Activated naive CD8-positive, alpha-beta T cell treated with anti-CD3 and anti-CD28 coated beads, Interleukin-2, amount 50 U/mL, for 24 hours (primary cell): ENCODE measurements at regions not wholly inside any gene's neighbourhood (a gene's known extent, or its start where the extent isn't known, plus 50 kb on each side); places are given as distances from the start of the nearest gene placed in this dataset.

ENCODE experiments used
- ATAC-seq: fragments of 150-1000 bp; cut with Tn5 transposase; one replicate; pipeline ENCODE4 v1.10.0; 2021
- DNase-seq: peaks from one replicate; pipeline ENCODE4 v3.0.0; 2021
- H3K27ac Mint-ChIP-seq: one replicate; pipeline ENCODE4 v1.8.0; 2021; ENCODE audit warnings: mild to moderate bottlenecking, mixed read lengths
- H3K27me3 Mint-ChIP-seq: one replicate; pipeline ENCODE4 v1.8.0; 2021; ENCODE audit warnings: mixed read lengths
- H3K36me3 Mint-ChIP-seq: one replicate; pipeline ENCODE4 v1.8.0; 2021; ENCODE audit warnings: low read depth, mixed read lengths
- H3K4me1 Mint-ChIP-seq: one replicate; pipeline ENCODE4 v1.8.0; 2021; ENCODE audit warnings: mixed read lengths
- H3K4me3 Mint-ChIP-seq: one replicate; pipeline ENCODE4 v1.8.0; 2021; ENCODE audit warnings: mild to moderate bottlenecking, moderate library complexity, mixed read lengths
- H3K9me3 Mint-ChIP-seq: one replicate; pipeline ENCODE4 v1.8.0; 2021; ENCODE audit warnings: mixed read lengths

- ATAC-seq, result no peak
- Mint-ChIP-seq H3K36me3 (no peaks in the 10 kb centered on the region), H3K27me3 (peaks cover 3% of the 10 kb centered on the region), H3K4me3 (no peak overlapping the region), H3K9me3 (no peaks in the 10 kb centered on the region), H3K4me1 (no peaks in the 10 kb centered on the region), H3K27ac (no peak overlapping the region)
- DNase-seq, result no peak
These were observed 340.3 kb downstream of the CTTN start for GRCh38 chr11:70738661-70739060.

GRCh38 chr11:70739091-70739490, 340.8 kb downstream of the CTTN start:
- no peak overlapping the region for H3K27ac Mint-ChIP-seq
- no peaks in the 10 kb centered on the region for H3K9me3 Mint-ChIP-seq
- H3K27me3 Mint-ChIP-seq, result peaks cover 6% of the 10 kb centered on the region
- no peak for ATAC-seq
- H3K4me1 Mint-ChIP-seq, result no peaks in the 10 kb centered on the region
- H3K4me3 Mint-ChIP-seq, result no peak overlapping the region
- no peaks in the 10 kb centered on the region for H3K36me3 Mint-ChIP-seq
- no peak for DNase-seq

GRCh38 chr11:70739811-70740487, 341.6 kb downstream of the CTTN start:
- Mint-ChIP-seq H3K27ac (no peak overlapping the region), H3K27me3 (peaks cover 6% of the 10 kb centered on the region), H3K9me3 (no peaks in the 10 kb centered on the region), H3K4me3 (no peak overlapping the region), H3K4me1 (no peaks in the 10 kb centered on the region), H3K36me3 (no peaks in the 10 kb centered on the region)
- no peak for DNase-seq
- no peak for ATAC-seq

DNA sequence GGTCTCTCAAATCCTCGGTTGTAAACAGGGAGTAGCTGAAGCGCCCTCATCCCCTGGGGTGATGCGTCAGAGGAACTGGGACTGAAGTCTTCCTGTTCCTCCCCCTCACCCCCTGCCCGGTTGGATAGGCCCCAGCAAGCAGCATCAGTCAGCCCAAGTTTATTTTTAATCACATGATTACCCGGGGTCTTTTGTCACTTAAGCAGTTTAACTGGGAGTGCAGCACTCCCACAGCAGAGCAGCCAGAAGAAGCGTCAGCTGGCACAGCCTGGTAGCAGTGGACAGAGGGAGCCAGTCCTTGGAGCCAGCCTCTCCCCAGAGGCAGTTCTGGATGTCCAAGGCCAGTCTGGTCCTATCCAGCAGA, 342.1 kb downstream of the CTTN start:
- Mint-ChIP-seq H3K4me3 (no peak overlapping the region), H3K27me3 (peaks cover 6% of the 10 kb centered on the region), H3K9me3 (no peaks in the 10 kb centered on the region), H3K36me3 (no peaks in the 10 kb centered on the region), H3K27ac (no peak overlapping the region), H3K4me1 (no peaks in the 10 kb centered on the region)
- ATAC-seq, result no peak
- no peak for DNase-seq

DNA sequence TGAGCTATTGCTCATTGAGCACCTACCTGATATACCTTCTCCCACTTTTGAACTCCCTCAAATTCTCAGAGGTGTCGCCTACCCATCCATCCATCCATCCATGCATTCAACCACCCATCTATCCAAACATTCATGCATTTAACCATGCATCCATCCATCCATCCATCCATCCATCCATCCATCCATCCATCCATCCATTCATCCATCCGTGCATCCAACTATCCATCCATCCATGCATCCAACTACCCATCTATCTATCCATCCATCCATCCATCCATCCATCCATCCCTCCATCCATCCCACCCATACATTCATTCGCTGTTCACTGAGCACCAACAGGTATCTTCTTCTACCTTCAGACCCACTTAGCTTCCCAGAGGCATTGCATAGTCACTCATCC, 342.8 kb downstream of the CTTN start:
- H3K36me3 Mint-ChIP-seq, result no peaks in the 10 kb centered on the region
- no peak overlapping the region for H3K27ac Mint-ChIP-seq
- no peaks in the 10 kb centered on the region for H3K4me1 Mint-ChIP-seq
- H3K9me3 Mint-ChIP-seq, result no peaks in the 10 kb centered on the region
- ATAC-seq, result no peak
- peaks cover 6% of the 10 kb centered on the region for H3K27me3 Mint-ChIP-seq
- no peak for DNase-seq
- H3K4me3 Mint-ChIP-seq, result no peak overlapping the region

DNA sequence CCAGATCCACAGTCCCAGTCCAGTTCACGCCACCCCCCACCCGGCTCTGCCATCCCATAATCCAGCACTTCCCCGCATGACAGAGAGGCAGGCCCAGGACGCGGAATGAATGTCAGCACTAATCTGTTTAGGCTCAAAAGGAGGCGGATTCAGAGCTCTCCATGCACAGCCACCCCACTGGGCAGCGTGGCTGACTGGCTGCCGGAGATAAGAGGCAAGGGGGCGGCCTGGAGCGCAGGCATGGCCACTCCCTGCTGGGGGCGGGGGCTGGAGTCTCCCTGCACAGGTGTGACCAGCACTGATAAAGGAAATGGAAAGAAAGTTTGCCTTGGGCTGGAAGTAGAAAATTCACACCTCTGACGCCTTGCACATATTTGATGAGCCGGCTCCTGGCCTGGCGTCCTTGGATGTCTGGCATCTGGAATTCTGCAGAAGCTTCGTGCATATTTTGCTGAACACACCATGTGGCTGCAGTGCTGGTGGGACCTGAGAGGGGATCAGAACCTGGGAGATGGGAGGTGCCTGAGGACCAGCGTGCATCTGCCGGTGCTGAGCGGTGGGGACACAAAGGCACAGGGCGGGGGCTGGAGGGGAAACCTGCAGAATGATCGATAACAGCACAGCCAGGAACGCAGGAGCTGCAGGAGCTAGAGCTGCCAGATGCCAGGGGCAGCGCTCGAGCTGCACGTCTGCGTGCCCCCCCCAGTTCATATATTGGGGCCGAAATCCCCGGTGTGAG, 344.4 kb downstream of the CTTN start:
- Mint-ChIP-seq H3K4me3 (no peak overlapping the region), H3K27me3 (peaks cover 9% of the 10 kb centered on the region), H3K9me3 (no peaks in the 10 kb centered on the region), H3K36me3 (no peaks in the 10 kb centered on the region), H3K27ac (no peak overlapping the region), H3K4me1 (no peaks in the 10 kb centered on the region)
- DNase-seq (no peak), ATAC-seq (no peak)

DNA sequence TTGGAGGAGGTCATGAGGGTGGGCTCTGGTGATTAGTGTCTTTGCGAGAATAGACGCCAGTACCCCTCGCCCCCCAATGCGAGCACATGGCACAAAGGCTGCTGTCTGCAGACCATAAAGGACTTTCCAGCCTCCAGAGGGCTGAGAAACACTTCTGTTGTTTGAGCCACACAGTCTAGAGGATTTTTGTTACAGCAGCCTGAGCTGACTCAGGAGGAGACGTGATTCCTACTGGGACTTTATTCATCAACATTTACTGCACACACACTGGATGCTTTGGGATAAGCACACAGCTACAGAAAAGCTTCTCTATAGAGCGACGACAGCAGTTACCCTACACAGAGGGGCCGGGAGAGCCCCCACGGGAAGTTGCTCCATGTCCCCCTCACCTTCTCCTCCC, 345.0 kb downstream of the CTTN start:
- Mint-ChIP-seq H3K36me3 (no peaks in the 10 kb centered on the region), H3K4me3 (no peak overlapping the region), H3K27me3 (peaks cover 10% of the 10 kb centered on the region), H3K27ac (no peak overlapping the region), H3K9me3 (no peaks in the 10 kb centered on the region), H3K4me1 (no peaks in the 10 kb centered on the region)
- ATAC-seq, result no peak
- DNase-seq, result no peak

GRCh38 chr11:70743941-70744351, 345.6 kb downstream of the CTTN start:
- peaks cover 13% of the 10 kb centered on the region for H3K27me3 Mint-ChIP-seq
- H3K4me1 Mint-ChIP-seq, result no peaks in the 10 kb centered on the region
- peaks cover 2% of the 10 kb centered on the region for H3K9me3 Mint-ChIP-seq
- H3K27ac Mint-ChIP-seq, result no peak overlapping the region
- DNase-seq, result no peak
- no peaks in the 10 kb centered on the region for H3K36me3 Mint-ChIP-seq
- no peak overlapping the region for H3K4me3 Mint-ChIP-seq
- ATAC-seq, result no peak

- H3K9me3 Mint-ChIP-seq, result peaks cover 8% of the 10 kb centered on the region
- ATAC-seq, result no peak
- peaks cover 17% of the 10 kb centered on the region for H3K27me3 Mint-ChIP-seq
- DNase-seq, result no peak
- H3K4me1 Mint-ChIP-seq, result no peaks in the 10 kb centered on the region
- no peak overlapping the region for H3K27ac Mint-ChIP-seq
- no peak overlapping the region for H3K4me3 Mint-ChIP-seq
- H3K36me3 Mint-ChIP-seq, result no peaks in the 10 kb centered on the region
These were observed 346.3 kb downstream of the CTTN start for GRCh38 chr11:70744396-70745185.

DNA sequence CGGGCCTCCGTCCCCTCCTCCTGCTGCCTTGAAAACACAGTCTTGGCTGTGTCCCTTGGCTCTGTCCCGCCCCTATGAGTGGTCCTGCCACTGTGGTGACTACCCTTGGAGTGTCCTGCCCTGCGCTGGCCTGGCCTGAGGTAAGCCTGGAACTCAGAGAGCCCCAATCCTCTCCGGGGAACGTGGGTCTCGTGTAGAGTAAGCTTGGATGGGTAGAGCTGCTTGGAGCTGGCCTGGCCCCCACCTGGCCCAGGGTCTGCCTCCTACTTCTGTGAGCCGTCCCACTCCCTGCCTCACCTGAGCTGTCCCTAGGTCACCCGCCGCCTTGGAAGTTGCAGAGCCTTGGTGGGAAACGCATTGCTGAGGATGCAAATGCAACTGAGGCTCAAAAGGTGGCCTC, 347.1 kb downstream of the CTTN start:
- peaks cover 13% of the 10 kb centered on the region for H3K9me3 Mint-ChIP-seq
- no peak overlapping the region for H3K27ac Mint-ChIP-seq
- H3K36me3 Mint-ChIP-seq, result no peaks in the 10 kb centered on the region
- DNase-seq, result no peak
- H3K27me3 Mint-ChIP-seq, result peaks cover 17% of the 10 kb centered on the region
- H3K4me3 Mint-ChIP-seq, result no peak overlapping the region
- ATAC-seq, result no peak
- H3K4me1 Mint-ChIP-seq, result no peaks in the 10 kb centered on the region

GRCh38 chr11:70745941-70746340, 347.6 kb downstream of the CTTN start:
- Mint-ChIP-seq H3K4me1 (no peaks in the 10 kb centered on the region), H3K36me3 (no peaks in the 10 kb centered on the region), H3K4me3 (no peak overlapping the region), H3K27me3 (peaks cover 17% of the 10 kb centered on the region), H3K9me3 (peaks cover 18% of the 10 kb centered on the region), H3K27ac (no peak overlapping the region)
- ATAC-seq, result no peak
- no peak for DNase-seq

- Mint-ChIP-seq H3K36me3 (no peaks in the 10 kb centered on the region), H3K4me3 (no peak overlapping the region), H3K27me3 (peaks cover 17% of the 10 kb centered on the region), H3K9me3 (peaks cover 22% of the 10 kb centered on the region), H3K4me1 (no peaks in the 10 kb centered on the region), H3K27ac (no peak overlapping the region)
- DNase-seq (no peak), ATAC-seq (no peak)
These were observed 348.0 kb downstream of the CTTN start for GRCh38 chr11:70746351-70746750.

- Mint-ChIP-seq H3K27me3 (peaks cover 17% of the 10 kb centered on the region), H3K36me3 (peaks cover 2% of the 10 kb centered on the region), H3K27ac (no peak overlapping the region), H3K9me3 (peaks cover 27% of the 10 kb centered on the region), H3K4me1 (no peaks in the 10 kb centered on the region), H3K4me3 (no peak overlapping the region)
- DNase-seq (no peak), ATAC-seq (no peak)
These were observed 349.0 kb downstream of the CTTN start for GRCh38 chr11:70747285-70747684.

DNA sequence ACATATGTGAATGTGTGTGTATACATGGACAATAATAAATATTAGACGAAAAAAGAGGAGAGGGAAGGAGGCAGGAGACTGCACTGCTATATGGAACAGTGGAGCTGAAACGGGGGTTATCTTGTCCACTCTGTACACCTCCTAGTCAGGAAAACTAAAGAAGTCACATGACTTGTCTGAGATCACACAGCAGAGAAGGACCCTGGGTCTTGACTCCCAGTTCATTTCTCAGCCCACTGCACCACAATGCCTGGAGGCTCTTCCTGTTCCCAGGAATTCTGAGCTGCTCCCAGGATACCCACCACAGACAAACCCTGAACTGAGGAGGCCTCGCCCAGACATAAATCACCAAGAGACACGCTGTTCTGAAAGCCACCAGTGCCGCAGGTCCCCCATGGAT, 349.6 kb downstream of the CTTN start:
- ATAC-seq (no peak), DNase-seq (no peak)
- H3K4me1 Mint-ChIP-seq, result no peaks in the 10 kb centered on the region
- H3K27ac Mint-ChIP-seq, result no peak overlapping the region
- no peak overlapping the region for H3K4me3 Mint-ChIP-seq
- H3K9me3 Mint-ChIP-seq, result peaks cover 27% of the 10 kb centered on the region
- peaks cover 2% of the 10 kb centered on the region for H3K36me3 Mint-ChIP-seq
- peaks cover 16% of the 10 kb centered on the region for H3K27me3 Mint-ChIP-seq

GRCh38 chr11:70751142-70751734, 352.9 kb downstream of the CTTN start:
- H3K36me3 Mint-ChIP-seq, result peaks cover 2% of the 10 kb centered on the region
- DNase-seq, result no peak
- peaks cover 27% of the 10 kb centered on the region for H3K9me3 Mint-ChIP-seq

More at GRCh38 chr11:70751142-70751734, 352.9 kb downstream of the CTTN start:
- H3K27me3 Mint-ChIP-seq, result peaks cover 12% of the 10 kb centered on the region
- no peaks in the 10 kb centered on the region for H3K4me1 Mint-ChIP-seq
- no peak for ATAC-seq
- no peak overlapping the region for H3K27ac Mint-ChIP-seq
- H3K4me3 Mint-ChIP-seq, result no peak overlapping the region
